Kidney (tissue), 13 donors: ENCODE measurements at regions not wholly inside any gene's neighbourhood (a gene's known extent, or its start where the extent isn't known, plus 50 kb on each side); places are given as distances from the start of the nearest gene placed in this dataset.

Experiments
- DNase-seq, 5 donors: peaks; one replicate each; pipeline ENCODE4 v3.0.0-alpha.2; 2013 to 2020
- FAIRE-seq: peaks from 2 replicates; lab custom pipeline; 2012; peaks lifted over from hg19 to GRCh38; lab: Jason Lieb, UNC
- H3K27ac ChIP-seq, 2 donors: one replicate each; pipeline ENCODE4 v1.7.0; 2013; ENCODE audit warnings: low read depth in 2 of 2, low read length in 2 of 2, inconsistent platforms in 1 of 2
- H3K27me3 ChIP-seq: one replicate; pipeline ENCODE4 v1.7.1; 2013; ENCODE audit warnings: low read length, inconsistent platforms; ENCODE audit not compliant: control insufficient read depth, insufficient read depth
- H3K36me3 ChIP-seq, 3 donors: one replicate each; pipeline versions ENCODE4 v1.7.0 to v1.7.1; 2013; ENCODE audit warnings: low read length in 3 of 3, control low read depth in 1 of 3, inconsistent platforms in 1 of 3; ENCODE audit not compliant: insufficient read depth in 3 of 3, control insufficient read depth in 2 of 3
- H3K4me1 ChIP-seq, 3 donors: one replicate each; pipeline versions ENCODE4 v1.7.0 to v1.7.1; 2013; ENCODE audit warnings: low read length in 3 of 3, inconsistent platforms in 1 of 3, low read depth in 1 of 3; ENCODE audit not compliant: control insufficient read depth in 2 of 3, insufficient read depth in 2 of 3
- H3K4me3 ChIP-seq, 3 donors: one replicate each; pipeline versions ENCODE4 v1.7.0 to v1.8.1; 2013; ENCODE audit warnings: low read length in 3 of 3, control low read depth in 1 of 3, inconsistent platforms in 1 of 3
- H3K9ac ChIP-seq, 3 donors: one replicate each; pipeline versions ENCODE4 v1.7.0 to v1.7.1; 2013; ENCODE audit warnings: low read length in 3 of 3, control low read depth in 1 of 3, inconsistent platforms in 1 of 3
- H3K9me3 ChIP-seq, 3 donors: one replicate each; pipeline versions ENCODE4 v1.7.0 to v1.7.1; 2013; ENCODE audit warnings: low read length in 3 of 3, control low read depth in 1 of 3, inconsistent platforms in 1 of 3; ENCODE audit not compliant: control insufficient read depth in 2 of 3, insufficient read depth in 1 of 3
- CTCF ChIP-seq: IDR thresholded peaks from 3 replicates; pipeline ENCODE4 v1.5.1; 2012; ENCODE audit warnings: mild to moderate bottlenecking, moderate library complexity, borderline replicate concordance; ENCODE audit not compliant: insufficient read depth; ENCODE audit errors: extremely low read depth
- intact Hi-C: fragments of 100-400 bp; cut with DNase I; formaldehyde crosslinking; loops from one replicate; pipeline ENCODE4 v1.11.1; 2022
- donor health status: control.
- donor health status: control.
- donor health status: control.
- donor health status: control.
- donor health status: control.
- donor health status: DM: yes; HTN: yes; CAD: no.
- donor health status: Normal renal cell carcinoma (clear cell type).

- intact Hi-C loops: no loop called here
- H3K9me3 ChIP-seq: no peaks in the 10 kb centered on the region
- FAIRE-seq (no peak), DNase-seq (peak in 1 of 5 donors; percentile 16)
- no peaks in the 10 kb centered on the region for H3K4me1 ChIP-seq
- no peak overlapping the region for H3K4me3 ChIP-seq
- H3K9ac ChIP-seq: no peak overlapping the region
- H3K27ac ChIP-seq: no peak overlapping the region
- no peaks in the 10 kb centered on the region for H3K36me3 ChIP-seq
- H3K27me3 ChIP-seq: no peaks in the 10 kb centered on the region
- TF ChIP-seq CTCF: no peak
Measured at GRCh38 chr5:167995844-167996425, 295.5 kb upstream of the WWC1 start.

GRCh38 chr5:167998148-167998767 lies 293.2 kb upstream of the WWC1 start:
- no peak for FAIRE-seq
- intact Hi-C loops: no loop called here
- no peaks in the 10 kb centered on the region for H3K4me1 ChIP-seq

GRCh38 chr5:167999182-167999581 lies 292.3 kb upstream of the WWC1 start:
- H3K27me3 ChIP-seq: no peaks in the 10 kb centered on the region
- no peaks in the 10 kb centered on the region for H3K4me1 ChIP-seq
- TF ChIP-seq CTCF: no peak
- no peaks in the 10 kb centered on the region for H3K36me3 ChIP-seq
- no peak overlapping the region for H3K27ac ChIP-seq
- H3K9ac ChIP-seq: no peak overlapping the region
- FAIRE-seq (no peak), DNase-seq (no peak)
- H3K4me3 ChIP-seq: no peak overlapping the region
- intact Hi-C loops: no loop called here
- no peaks in the 10 kb centered on the region for H3K9me3 ChIP-seq

More at GRCh38 chr5:167998148-167998767, 293.2 kb upstream of the WWC1 start:
- Histone ChIP-seq H3K9me3 (no peaks in the 10 kb centered on the region), H3K4me3 (no peak overlapping the region), H3K27me3 (no peaks in the 10 kb centered on the region), H3K36me3 (no peaks in the 10 kb centered on the region), H3K27ac (no peak overlapping the region), H3K9ac (no peak overlapping the region)
- no peak for DNase-seq
- no peak for TF ChIP-seq CTCF
